Suprapubic skin (tissue), 4 donors: ENCODE measurements at regions not wholly inside any gene's neighbourhood (a gene's known extent, or its start where the extent isn't known, plus 50 kb on each side); places are given as distances from the start of the nearest gene placed in this dataset.

Source experiments
- DNase-seq, 2 donors: peaks; one replicate each; pipeline ENCODE4 v3.0.0-alpha.2; 2019; ENCODE audit warnings: low spot score in 2 of 2
- H3K27ac ChIP-seq: fragments of 200-600 bp; sonication (generic); one replicate; pipeline ENCODE4 v1.5.1; 2019
- H3K27me3 ChIP-seq: fragments of 200-600 bp; sonication (generic); one replicate; pipeline ENCODE4 v1.5.1; 2019
- H3K36me3 ChIP-seq: fragments of 200-600 bp; sonication (generic); one replicate; pipeline ENCODE4 v1.5.1; 2019
- H3K4me1 ChIP-seq: fragments of 200-600 bp; sonication (generic); one replicate; pipeline ENCODE4 v1.5.1; 2019
- H3K4me3 ChIP-seq: fragments of 200-600 bp; sonication (generic); one replicate; pipeline ENCODE4 v1.5.1; 2019; ENCODE audit warnings: mild to moderate bottlenecking
- H3K9me3 ChIP-seq: fragments of 200-600 bp; sonication (generic); one replicate; pipeline ENCODE4 v1.5.1; 2019
- CTCF ChIP-seq, 2 donors: fragments of 200-600 bp in 1 of 2; fragments of 450-650 bp in 1 of 2; sonication (generic) in 1 of 2; IDR thresholded peaks; one replicate each; pipeline ENCODE4 v1.5.1; 2016 to 2019; ENCODE audit warnings: antibody characterized with exemption in 2 of 2, mild to moderate bottlenecking in 1 of 2, moderate library complexity in 1 of 2
- EP300 ChIP-seq: sonication (generic); formaldehyde crosslinking; IDR thresholded peaks from one replicate; pipeline ENCODE4 v1.6.1; 2017; ENCODE audit warnings: antibody characterized with exemption
- POLR2A ChIP-seq, 2 donors: fragments of 450-650 bp; IDR thresholded peaks; one replicate each; pipeline ENCODE4 v1.6.1; 2017; ENCODE audit warnings: antibody characterized with exemption in 2 of 2, mild to moderate bottlenecking in 2 of 2, moderate library complexity in 2 of 2
- POLR2AphosphoS5 ChIP-seq, 3 donors: sonication (generic); formaldehyde crosslinking; IDR thresholded peaks; one replicate each; pipeline ENCODE4 v1.6.1; 2017; ENCODE audit warnings: antibody characterized with exemption in 3 of 3
- WGBS: methylation state at CpG from one replicate; pipeline ENCODE4 v1.1.5; 2018; 5-methylcytosine and 5-hydroxymethylcytosine counted together

GRCh38 chr21:24470852-24471251 lies 1136.4 kb downstream of the MRPL39 start:
- Histone ChIP-seq H3K27me3 (no peaks in the 10 kb centered on the region), H3K27ac (no peak overlapping the region), H3K4me1 (no peaks in the 10 kb centered on the region), H3K36me3 (no peaks in the 10 kb centered on the region), H3K9me3 (no peaks in the 10 kb centered on the region), H3K4me3 (no peak overlapping the region)
- 79% methylated on average over 6 of the region's 6 CpGs for WGBS
- no peak for DNase-seq
- TF ChIP-seq POLR2AphosphoS5 (IDR thresholded peaks at IDR 0.05), result no peak
- no peak for TF ChIP-seq POLR2A (IDR thresholded peaks at IDR 0.05)
- TF ChIP-seq EP300, result no peak
- no peak for TF ChIP-seq CTCF (IDR thresholded peaks at IDR 0.05)

- Histone ChIP-seq H3K27ac (no peak overlapping the region), H3K4me1 (no peaks in the 10 kb centered on the region), H3K9me3 (no peaks in the 10 kb centered on the region), H3K27me3 (no peaks in the 10 kb centered on the region), H3K36me3 (no peaks in the 10 kb centered on the region), H3K4me3 (no peak overlapping the region)
- 66% methylated on average over 3 of the region's 3 CpGs for WGBS
- no peak for DNase-seq
- TF ChIP-seq POLR2AphosphoS5 (IDR thresholded peaks at IDR 0.05) (no peak), CTCF (IDR thresholded peaks at IDR 0.05) (no peak), EP300 (no peak), POLR2A (IDR thresholded peaks at IDR 0.05) (no peak)
These were observed 1150.9 kb downstream of the MRPL39 start for GRCh38 chr21:24456358-24456757.

GRCh38 chr21:24450119-24450518 lies 1157.2 kb downstream of the MRPL39 start:
- no peak overlapping the region for H3K27ac ChIP-seq
- TF ChIP-seq POLR2A (IDR thresholded peaks at IDR 0.05) (no peak), POLR2AphosphoS5 (IDR thresholded peaks at IDR 0.05) (no peak), EP300 (no peak), CTCF (IDR thresholded peaks at IDR 0.05) (no peak)
- WGBS, result 86% methylated on average over 3 of the region's 3 CpGs

GRCh38 chr21:24445517-24445916 lies 1161.8 kb downstream of the MRPL39 start:
- Histone ChIP-seq H3K4me3 (no peak overlapping the region), H3K9me3 (no peaks in the 10 kb centered on the region), H3K27me3 (no peaks in the 10 kb centered on the region), H3K4me1 (no peaks in the 10 kb centered on the region), H3K27ac (no peak overlapping the region), H3K36me3 (no peaks in the 10 kb centered on the region)
- no peak for DNase-seq
- TF ChIP-seq POLR2A (IDR thresholded peaks at IDR 0.05), result no peak
- TF ChIP-seq EP300, result no peak
- TF ChIP-seq POLR2AphosphoS5 (IDR thresholded peaks at IDR 0.05), result no peak
- no peak for TF ChIP-seq CTCF (IDR thresholded peaks at IDR 0.05)
- 75% methylated on average over 1 of the region's 1 CpG for WGBS

More at GRCh38 chr21:24450119-24450518, 1157.2 kb downstream of the MRPL39 start:
- no peak for DNase-seq
- H3K4me3 ChIP-seq, result no peak overlapping the region
- H3K27me3 ChIP-seq, result no peaks in the 10 kb centered on the region
- no peaks in the 10 kb centered on the region for H3K4me1 ChIP-seq
- no peaks in the 10 kb centered on the region for H3K36me3 ChIP-seq
- H3K9me3 ChIP-seq, result no peaks in the 10 kb centered on the region

GRCh38 chr21:24444736-24445135 lies 1162.5 kb downstream of the MRPL39 start:
- Histone ChIP-seq H3K4me1 (no peaks in the 10 kb centered on the region), H3K36me3 (no peaks in the 10 kb centered on the region), H3K9me3 (no peaks in the 10 kb centered on the region), H3K27ac (no peak overlapping the region), H3K27me3 (no peaks in the 10 kb centered on the region), H3K4me3 (no peak overlapping the region)
- DNase-seq, result no peak
- TF ChIP-seq POLR2AphosphoS5 (IDR thresholded peaks at IDR 0.05) (no peak), CTCF (IDR thresholded peaks at IDR 0.05) (no peak), POLR2A (IDR thresholded peaks at IDR 0.05) (no peak), EP300 (no peak)
